T-helper 1 cell treated with Interleukin-12 subunit alpha and Interleukin-12 subunit beta and Interleukin-4 antibody, amounts not matched to agents 30 μg/mL and 1 μg/mL, for 36 hours (primary cell): ENCODE measurements at regions not wholly inside any gene's neighbourhood (a gene's known extent, or its start where the extent isn't known, plus 50 kb on each side); places are given as distances from the start of the nearest gene placed in this dataset.

Experiments
- H3K27ac Mint-ChIP-seq: one replicate; pipeline ENCODE4 v1.8.0; 2021; ENCODE audit warnings: mild to moderate bottlenecking, mixed read lengths
- H3K27me3 Mint-ChIP-seq: one replicate; pipeline ENCODE4 v1.8.0; 2021; ENCODE audit warnings: low read depth, mixed read lengths
- H3K36me3 Mint-ChIP-seq: one replicate; pipeline ENCODE4 v1.8.0; 2021; ENCODE audit warnings: low read depth, mixed read lengths
- H3K4me1 Mint-ChIP-seq: one replicate; pipeline ENCODE4 v1.8.0; 2021; ENCODE audit warnings: low read depth, mixed read lengths
- H3K4me3 Mint-ChIP-seq: one replicate; pipeline ENCODE4 v1.8.0; 2021; ENCODE audit warnings: mild to moderate bottlenecking, moderate library complexity, mixed read lengths
- H3K9me3 Mint-ChIP-seq: one replicate; pipeline ENCODE4 v1.8.0; 2021; ENCODE audit warnings: mixed read lengths

GRCh38 chr3:81913886-81914663 lies 152.6 kb upstream of the GBE1 start:
- H3K27ac Mint-ChIP-seq, result no peak overlapping the region
- H3K4me3 Mint-ChIP-seq, result no peak overlapping the region
- H3K27me3 Mint-ChIP-seq, result no peaks in the 10 kb centered on the region
- peaks cover 2% of the 10 kb centered on the region for H3K4me1 Mint-ChIP-seq
- H3K36me3 Mint-ChIP-seq, result no peaks in the 10 kb centered on the region
- H3K9me3 Mint-ChIP-seq, result no peaks in the 10 kb centered on the region

GRCh38 chr3:81911221-81911620 lies 149.8 kb upstream of the GBE1 start:
- Mint-ChIP-seq H3K4me3 (no peak overlapping the region), H3K36me3 (no peaks in the 10 kb centered on the region), H3K9me3 (no peaks in the 10 kb centered on the region), H3K27me3 (peaks cover 8% of the 10 kb centered on the region), H3K27ac (no peak overlapping the region), H3K4me1 (peaks cover 2% of the 10 kb centered on the region)

- Mint-ChIP-seq H3K36me3 (no peaks in the 10 kb centered on the region), H3K27me3 (peaks cover 8% of the 10 kb centered on the region), H3K4me1 (peaks cover 2% of the 10 kb centered on the region), H3K9me3 (no peaks in the 10 kb centered on the region), H3K27ac (no peak overlapping the region), H3K4me3 (no peak overlapping the region)
Observed at GRCh38 chr3:81910244-81910852, 148.9 kb upstream of the GBE1 start.

GRCh38 chr3:81909796-81910195 lies 148.4 kb upstream of the GBE1 start:
- H3K9me3 Mint-ChIP-seq, result no peaks in the 10 kb centered on the region
- H3K27me3 Mint-ChIP-seq, result peaks cover 8% of the 10 kb centered on the region
- peaks cover 2% of the 10 kb centered on the region for H3K4me1 Mint-ChIP-seq
- no peaks in the 10 kb centered on the region for H3K36me3 Mint-ChIP-seq
- no peak overlapping the region for H3K4me3 Mint-ChIP-seq
- no peak overlapping the region for H3K27ac Mint-ChIP-seq

GRCh38 chr3:81908561-81908960 lies 147.1 kb upstream of the GBE1 start:
- no peaks in the 10 kb centered on the region for H3K9me3 Mint-ChIP-seq
- H3K27me3 Mint-ChIP-seq, result peaks cover 8% of the 10 kb centered on the region
- peaks cover 2% of the 10 kb centered on the region for H3K4me1 Mint-ChIP-seq
- no peak overlapping the region for H3K27ac Mint-ChIP-seq
- no peak overlapping the region for H3K4me3 Mint-ChIP-seq
- H3K36me3 Mint-ChIP-seq, result no peaks in the 10 kb centered on the region

- H3K4me3 Mint-ChIP-seq, result no peak overlapping the region
- no peak overlapping the region for H3K27ac Mint-ChIP-seq
- H3K4me1 Mint-ChIP-seq, result no peaks in the 10 kb centered on the region
- no peaks in the 10 kb centered on the region for H3K36me3 Mint-ChIP-seq
- H3K9me3 Mint-ChIP-seq, result no peaks in the 10 kb centered on the region
- H3K27me3 Mint-ChIP-seq, result no peaks in the 10 kb centered on the region
Observed at GRCh38 chr3:81898336-81898735, 136.9 kb upstream of the GBE1 start.

- Mint-ChIP-seq H3K9me3 (no peaks in the 10 kb centered on the region), H3K27ac (no peak overlapping the region), H3K36me3 (no peaks in the 10 kb centered on the region), H3K27me3 (no peaks in the 10 kb centered on the region), H3K4me3 (no peak overlapping the region), H3K4me1 (no peaks in the 10 kb centered on the region)
Observed at GRCh38 chr3:81894598-81894997, 133.2 kb upstream of the GBE1 start.

GRCh38 chr3:81891055-81891895 lies 129.8 kb upstream of the GBE1 start:
- Mint-ChIP-seq H3K36me3 (no peaks in the 10 kb centered on the region), H3K4me3 (no peak overlapping the region), H3K27me3 (no peaks in the 10 kb centered on the region), H3K9me3 (no peaks in the 10 kb centered on the region), H3K27ac (no peak overlapping the region), H3K4me1 (no peaks in the 10 kb centered on the region)

- no peaks in the 10 kb centered on the region for H3K4me1 Mint-ChIP-seq
- H3K9me3 Mint-ChIP-seq, result no peaks in the 10 kb centered on the region
- H3K4me3 Mint-ChIP-seq, result no peak overlapping the region
- H3K36me3 Mint-ChIP-seq, result no peaks in the 10 kb centered on the region
- H3K27me3 Mint-ChIP-seq, result no peaks in the 10 kb centered on the region
- no peak overlapping the region for H3K27ac Mint-ChIP-seq
Observed at GRCh38 chr3:81888914-81889557, 127.6 kb upstream of the GBE1 start.

GRCh38 chr3:81887448-81887847 lies 126.0 kb upstream of the GBE1 start:
- Mint-ChIP-seq H3K36me3 (no peaks in the 10 kb centered on the region), H3K9me3 (no peaks in the 10 kb centered on the region), H3K27me3 (no peaks in the 10 kb centered on the region), H3K27ac (no peak overlapping the region), H3K4me1 (no peaks in the 10 kb centered on the region), H3K4me3 (no peak overlapping the region)

GRCh38 chr3:81886081-81886480 lies 124.6 kb upstream of the GBE1 start:
- H3K4me1 Mint-ChIP-seq, result no peaks in the 10 kb centered on the region
- no peak overlapping the region for H3K27ac Mint-ChIP-seq
- no peaks in the 10 kb centered on the region for H3K36me3 Mint-ChIP-seq
- H3K4me3 Mint-ChIP-seq, result no peak overlapping the region
- no peaks in the 10 kb centered on the region for H3K27me3 Mint-ChIP-seq
- no peaks in the 10 kb centered on the region for H3K9me3 Mint-ChIP-seq

- Mint-ChIP-seq H3K27me3 (no peaks in the 10 kb centered on the region), H3K27ac (no peak overlapping the region), H3K9me3 (no peaks in the 10 kb centered on the region), H3K36me3 (no peaks in the 10 kb centered on the region), H3K4me1 (no peaks in the 10 kb centered on the region), H3K4me3 (no peak overlapping the region)
Observed at GRCh38 chr3:81884791-81885190, 123.3 kb upstream of the GBE1 start.

- Mint-ChIP-seq H3K9me3 (no peaks in the 10 kb centered on the region), H3K4me1 (no peaks in the 10 kb centered on the region), H3K27me3 (no peaks in the 10 kb centered on the region), H3K27ac (no peak overlapping the region), H3K36me3 (no peaks in the 10 kb centered on the region), H3K4me3 (no peak overlapping the region)
Observed at GRCh38 chr3:81876826-81877225, 115.4 kb upstream of the GBE1 start.

GRCh38 chr3:81874738-81875137 lies 113.3 kb upstream of the GBE1 start:
- H3K9me3 Mint-ChIP-seq, result no peaks in the 10 kb centered on the region
- H3K27me3 Mint-ChIP-seq, result no peaks in the 10 kb centered on the region
- no peaks in the 10 kb centered on the region for H3K36me3 Mint-ChIP-seq
- H3K4me1 Mint-ChIP-seq, result no peaks in the 10 kb centered on the region
- H3K27ac Mint-ChIP-seq, result no peak overlapping the region
- H3K4me3 Mint-ChIP-seq, result no peak overlapping the region
